Lung (tissue), 11 donors: ENCODE measurements at regions not wholly inside any gene's neighbourhood (a gene's known extent, or its start where the extent isn't known, plus 50 kb on each side); places are given as distances from the start of the nearest gene placed in this dataset.

Source experiments
- ATAC-seq: fragments of 200-7000 bp; cut with Tn5 transposase; one replicate; pipeline ENCODE4 v1.9.1; 2020; ENCODE audit warnings: moderate number of reproducible peaks; ENCODE audit not compliant: insufficient read depth, low FRiP score
- DNase-seq, 3 donors: peaks; one replicate each; pipeline ENCODE4 v3.0.0-alpha.2; 2013 to 2017
- H3K27ac ChIP-seq, 2 donors: one replicate each; pipeline ENCODE4 v1.5.1; 2013; ENCODE audit warnings: mild to moderate bottlenecking in 2 of 2, moderate library complexity in 2 of 2, control low read depth in 1 of 2, inconsistent platforms in 1 of 2, low read depth in 1 of 2, low read length in 1 of 2
- H3K27me3 ChIP-seq, 3 donors: one replicate each; pipeline ENCODE4 v1.5.1; 2013; ENCODE audit warnings: low read length in 2 of 3; ENCODE audit not compliant: control insufficient read depth in 3 of 3, insufficient read depth in 3 of 3
- H3K36me3 ChIP-seq, 4 donors: one replicate each; pipeline ENCODE4 v1.5.1; 2013; ENCODE audit warnings: low read length in 4 of 4, mild to moderate bottlenecking in 1 of 4, moderate library complexity in 1 of 4; ENCODE audit not compliant: control insufficient read depth in 4 of 4, insufficient read depth in 4 of 4
- H3K4me1 ChIP-seq, 5 donors: one replicate each; pipeline ENCODE4 v1.5.1; 2013; ENCODE audit warnings: low read length in 5 of 5, mild to moderate bottlenecking in 2 of 5, moderate library complexity in 1 of 5; ENCODE audit not compliant: control insufficient read depth in 5 of 5, insufficient read depth in 5 of 5
- H3K4me3 ChIP-seq: one replicate; pipeline ENCODE4 v1.5.1; 2013; ENCODE audit warnings: mild to moderate bottlenecking, control low read depth, moderate library complexity
- H3K9ac ChIP-seq, 2 donors: one replicate each; pipeline ENCODE4 v1.5.1; 2013; ENCODE audit warnings: low read length in 2 of 2, control low read depth in 1 of 2; ENCODE audit not compliant: insufficient read depth in 1 of 2
- H3K9me3 ChIP-seq, 4 donors: one replicate each; pipeline ENCODE4 v1.5.1; 2013; ENCODE audit warnings: low read length in 3 of 4, mild to moderate bottlenecking in 1 of 4, moderate library complexity in 1 of 4; ENCODE audit not compliant: control insufficient read depth in 4 of 4, insufficient read depth in 3 of 4
- WGBS, 2 donors: extraction: QIAGEN DNeasy Blood & Tissue Kit; methylation state at CpG; one replicate each; pipeline ENCODE4 v1.1.7; 2013; 5-methylcytosine and 5-hydroxymethylcytosine counted together
- TF ChIP-seq, protein P1 (sequence below): IDR thresholded peaks from 2 replicates; pipeline ENCODE4 v1.5.1; 2012; ENCODE audit warnings: mild to moderate bottlenecking; ENCODE audit errors: control extremely low read depth, extremely low read depth
- donor health status: control.
- donor health status: control.
- donor health status: Bipolar disorder and iron deficiency.
- donor health status: healthy.
- donor health status: DM: yes; HTN: yes; CAD: no.

DNA sequence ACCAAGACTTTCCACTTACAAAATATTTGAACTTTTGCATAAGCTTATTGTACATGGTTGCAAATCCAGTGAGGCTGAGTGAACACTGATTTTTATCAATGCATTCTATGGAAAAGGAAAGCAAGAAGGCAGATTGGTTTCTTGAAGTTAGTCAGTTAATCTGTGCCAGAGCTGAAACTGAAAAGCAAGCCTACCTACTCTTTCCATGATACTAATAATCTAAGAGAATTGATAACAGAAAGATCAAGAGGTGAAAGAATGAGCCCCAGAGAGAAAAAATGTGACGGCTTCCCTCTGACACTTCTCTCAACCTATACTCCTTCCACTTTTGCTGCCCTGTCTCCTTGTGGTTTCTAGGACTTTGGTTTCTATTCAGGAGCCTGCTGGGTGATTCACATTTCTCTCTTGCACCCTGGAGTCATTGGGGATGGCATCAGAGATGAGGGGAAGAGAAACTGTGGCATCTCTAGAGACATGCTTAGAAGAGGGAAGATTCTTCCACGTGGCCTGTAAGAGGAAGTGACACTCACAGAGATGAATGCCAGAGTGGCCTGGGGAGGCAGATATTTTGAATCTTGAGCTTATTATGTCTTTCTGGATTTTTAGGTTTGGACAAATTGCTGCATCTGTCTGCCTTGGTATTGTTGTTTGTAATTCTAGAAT is 158.6 kb upstream of the RIMS1 start:
- Histone ChIP-seq H3K27me3 (no peaks in the 10 kb centered on the region), H3K36me3 (no peaks in the 10 kb centered on the region), H3K9me3 (peaks cover 0 to 8% (median 0%) of the 10 kb centered on the region in 4 donors), H3K4me1 (no peaks in the 10 kb centered on the region), H3K9ac (no peak overlapping the region), H3K27ac (no peak overlapping the region), H3K4me3 (no peak overlapping the region)
- WGBS, 2 donors = 43 to 45% methylated on average over 2 of the region's 2 CpGs
- no peak for ATAC-seq
- DNase-seq = peak in 1 of 3 donors; percentile 6
- TF ChIP-seq, protein P1, sequence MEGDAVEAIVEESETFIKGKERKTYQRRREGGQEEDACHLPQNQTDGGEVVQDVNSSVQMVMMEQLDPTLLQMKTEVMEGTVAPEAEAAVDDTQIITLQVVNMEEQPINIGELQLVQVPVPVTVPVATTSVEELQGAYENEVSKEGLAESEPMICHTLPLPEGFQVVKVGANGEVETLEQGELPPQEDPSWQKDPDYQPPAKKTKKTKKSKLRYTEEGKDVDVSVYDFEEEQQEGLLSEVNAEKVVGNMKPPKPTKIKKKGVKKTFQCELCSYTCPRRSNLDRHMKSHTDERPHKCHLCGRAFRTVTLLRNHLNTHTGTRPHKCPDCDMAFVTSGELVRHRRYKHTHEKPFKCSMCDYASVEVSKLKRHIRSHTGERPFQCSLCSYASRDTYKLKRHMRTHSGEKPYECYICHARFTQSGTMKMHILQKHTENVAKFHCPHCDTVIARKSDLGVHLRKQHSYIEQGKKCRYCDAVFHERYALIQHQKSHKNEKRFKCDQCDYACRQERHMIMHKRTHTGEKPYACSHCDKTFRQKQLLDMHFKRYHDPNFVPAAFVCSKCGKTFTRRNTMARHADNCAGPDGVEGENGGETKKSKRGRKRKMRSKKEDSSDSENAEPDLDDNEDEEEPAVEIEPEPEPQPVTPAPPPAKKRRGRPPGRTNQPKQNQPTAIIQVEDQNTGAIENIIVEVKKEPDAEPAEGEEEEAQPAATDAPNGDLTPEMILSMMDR = no peak

DNA sequence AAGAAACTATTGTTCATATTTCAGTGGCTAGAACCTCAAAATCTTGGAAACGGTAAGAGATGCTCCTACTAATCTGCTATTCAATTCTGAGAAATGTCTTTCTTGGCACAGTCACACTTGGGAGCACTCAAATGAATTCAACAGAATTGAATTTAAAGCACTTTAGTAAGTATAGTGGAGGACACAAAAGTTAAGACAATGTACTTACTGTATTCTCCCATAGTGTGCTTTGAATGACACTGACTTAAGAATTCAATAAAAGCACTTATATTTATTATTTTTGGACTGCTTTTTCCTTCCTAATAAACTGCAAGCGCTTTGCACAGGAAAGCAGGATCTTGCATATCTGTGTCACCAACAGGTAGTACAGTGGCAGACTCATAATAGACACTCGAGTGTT is 156.1 kb upstream of the RIMS1 start:
- H3K27ac ChIP-seq = no peak overlapping the region
- no peak overlapping the region for H3K4me3 ChIP-seq
- DNase-seq (no peak), ATAC-seq (no peak)
- H3K9me3 ChIP-seq = peaks cover 0 to 8% (median 0%) of the 10 kb centered on the region in 4 donors
- H3K36me3 ChIP-seq = no peaks in the 10 kb centered on the region
- H3K27me3 ChIP-seq = no peaks in the 10 kb centered on the region
- H3K4me1 ChIP-seq = no peaks in the 10 kb centered on the region
- 81 to 86% methylated on average over 3 of the region's 3 CpGs for WGBS, 2 donors
- H3K9ac ChIP-seq = no peak overlapping the region
- TF ChIP-seq, protein P1 = no peak

DNA sequence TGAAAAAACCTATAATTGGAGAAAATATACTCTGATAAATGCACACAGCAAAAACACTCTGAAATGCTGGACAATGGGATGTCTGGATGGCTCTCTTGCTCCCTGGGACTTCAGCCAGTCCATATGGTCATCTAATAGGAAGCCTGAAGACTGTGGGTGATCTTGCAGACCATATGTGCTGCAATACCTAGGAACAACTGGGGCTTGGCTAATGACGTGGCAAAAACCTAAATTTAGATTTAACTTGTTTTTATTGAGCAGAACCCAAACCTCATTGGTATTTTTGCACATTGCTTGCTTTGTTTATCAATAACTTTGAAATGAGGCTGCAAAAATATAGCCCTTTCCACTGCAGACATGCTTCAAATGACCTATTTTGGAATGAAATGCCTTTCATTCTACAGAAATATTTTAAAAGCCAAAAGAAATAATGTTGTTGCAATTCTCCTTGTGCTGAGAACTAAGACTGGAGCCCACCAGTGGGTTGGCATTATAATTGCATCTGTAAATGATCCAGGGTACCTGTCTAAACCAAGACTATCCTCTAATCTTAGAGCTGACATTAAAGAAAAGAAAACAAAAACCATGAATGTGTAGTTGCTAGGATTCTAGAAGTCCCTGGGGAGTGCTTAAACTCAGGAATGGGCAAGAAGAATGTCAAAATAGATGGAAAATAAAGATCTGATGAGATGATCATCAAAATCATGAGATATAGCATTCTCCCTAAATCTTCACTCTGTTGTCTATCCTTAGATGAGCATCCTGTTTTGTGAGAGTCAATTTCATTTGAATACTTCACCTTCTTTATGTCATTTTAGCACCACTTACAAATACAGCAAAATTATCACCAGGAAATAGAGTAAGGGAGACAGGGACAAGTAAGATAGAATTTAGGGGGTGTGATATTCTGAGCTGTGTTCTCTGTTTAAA is 152.1 kb upstream of the RIMS1 start:
- TF ChIP-seq, protein P1 = no peak
- WGBS, 2 donors = 53 to 56% methylated on average over 1 of the region's 1 CpG
- DNase-seq = no peak

More for the DNA sequence above, 152.1 kb upstream of the RIMS1 start:
- Histone ChIP-seq H3K4me3 (no peak overlapping the region), H3K27ac (no peak overlapping the region), H3K27me3 (no peaks in the 10 kb centered on the region), H3K9ac (no peak overlapping the region), H3K36me3 (no peaks in the 10 kb centered on the region), H3K4me1 (no peaks in the 10 kb centered on the region), H3K9me3 (no peaks in the 10 kb centered on the region)
- ATAC-seq = no peak
